RKO (cell line): ENCODE measurements at regions not wholly inside any gene's neighbourhood (a gene's known extent, or its start where the extent isn't known, plus 50 kb on each side); places are given as distances from the start of the nearest gene placed in this dataset.
"Not testable (repeated sequence)": the region's sequence is repeated elsewhere in the genome, so short reads cannot be mapped to it uniquely, and the experiment has no call there.

ENCODE experiments used
- DNase-seq: peaks from one replicate; pipeline ENCODE4 v3.0.0-alpha.2; 2016; ENCODE audit warnings: low spot score

DNA sequence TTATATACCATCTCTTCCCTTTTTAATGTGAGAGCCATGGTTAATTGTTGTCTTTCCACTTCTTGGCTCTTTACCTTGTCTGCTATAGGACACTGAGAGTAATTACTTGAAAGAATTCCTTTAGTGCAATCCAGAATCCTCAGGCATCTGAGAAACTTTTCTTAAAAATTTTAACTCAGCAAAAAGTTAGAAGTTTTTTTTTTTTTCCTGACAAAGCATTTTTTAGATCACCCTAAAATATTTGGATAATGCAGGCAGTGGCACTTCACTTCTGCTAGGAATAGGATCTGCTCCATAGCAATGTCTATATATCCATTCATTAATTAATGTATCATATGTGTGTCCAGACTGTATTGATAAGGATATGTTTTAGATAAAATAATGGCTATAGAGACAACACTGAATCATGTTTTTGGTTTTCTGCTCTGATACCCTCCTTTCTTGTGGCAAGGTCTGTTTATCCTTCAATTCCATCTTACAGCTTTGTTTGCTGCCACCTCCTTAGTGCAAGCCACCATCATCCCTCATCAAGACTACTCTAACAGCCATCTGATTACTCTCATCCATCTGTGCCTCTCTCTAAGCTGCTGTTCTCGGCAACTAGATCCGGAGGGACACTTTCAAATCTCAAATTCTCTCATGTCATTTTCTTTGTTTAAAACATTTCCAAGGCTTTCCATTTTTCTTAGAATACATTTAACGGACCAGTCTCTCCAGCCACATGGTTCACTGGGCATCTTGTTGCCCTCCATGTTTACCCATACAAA lies 563.5 kb downstream of the EDEM1 start:
- DNase-seq: no peak

DNA sequence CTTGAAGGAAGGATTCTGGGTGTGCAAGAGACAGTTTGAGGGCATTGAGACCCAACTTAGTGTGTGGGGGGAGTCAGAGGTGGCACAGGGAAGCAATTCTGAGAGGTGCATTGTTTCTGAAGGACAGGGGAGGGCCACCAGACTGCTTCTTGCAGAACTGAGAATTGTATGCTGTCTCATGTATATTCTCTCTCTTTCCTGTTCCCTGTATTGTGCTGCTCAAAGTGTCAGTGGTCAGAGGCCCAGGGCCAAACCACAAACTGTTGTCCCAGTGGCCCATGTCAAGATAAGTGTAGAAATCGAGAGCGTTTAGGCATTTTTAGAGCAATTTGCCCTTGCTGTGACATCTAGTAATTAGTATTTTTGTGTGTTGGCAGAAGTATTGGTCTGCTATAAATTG lies 567.1 kb downstream of the EDEM1 start:
- no peak for DNase-seq

DNA sequence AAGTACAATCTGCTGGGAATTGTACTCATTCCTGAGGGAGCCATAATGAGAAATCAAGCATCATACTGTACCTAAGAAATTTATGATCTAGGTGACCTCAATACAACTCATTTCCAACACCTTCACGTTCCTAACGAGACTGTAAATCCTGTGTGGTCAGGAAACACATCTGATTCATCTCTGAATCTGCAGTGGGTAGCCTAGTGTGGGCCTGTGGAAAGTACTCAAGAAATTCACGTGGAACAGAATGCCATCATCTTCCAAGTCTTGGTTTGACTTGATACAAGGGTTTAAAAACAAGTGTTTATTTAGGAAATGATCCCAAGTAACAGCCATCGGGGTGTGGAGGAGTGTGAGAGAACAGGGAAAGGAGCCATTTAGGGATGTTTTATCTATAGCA lies 568.9 kb downstream of the EDEM1 start:
- DNase-seq: no peak

DNA sequence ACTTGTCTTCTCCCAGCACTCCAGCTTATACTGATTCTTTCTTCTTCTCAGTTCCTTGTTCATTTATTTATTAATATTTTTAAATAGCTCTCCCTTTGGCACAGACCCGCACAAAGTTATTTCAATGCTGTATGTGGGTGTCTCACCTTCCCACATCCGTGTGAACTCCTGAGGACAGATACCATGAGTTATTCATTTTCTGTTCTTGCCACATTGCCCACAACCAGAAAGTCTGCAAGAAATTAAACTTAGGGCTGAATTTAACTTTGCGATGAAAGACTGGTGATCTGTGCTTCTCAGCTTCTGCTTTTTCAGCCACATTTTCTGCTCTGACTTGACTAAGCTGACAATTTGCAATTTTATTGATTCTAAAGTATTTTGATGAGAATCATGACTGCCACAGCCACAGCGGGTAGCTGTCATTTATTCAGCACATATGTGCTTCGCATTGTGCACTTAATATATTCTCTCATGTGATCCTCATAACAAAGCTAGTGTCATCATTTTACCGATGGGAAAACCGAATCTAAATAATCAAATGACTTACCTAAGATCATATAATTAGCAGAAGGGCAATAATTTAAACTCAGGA lies 569.8 kb downstream of the EDEM1 start:
- DNase-seq: no peak

DNA sequence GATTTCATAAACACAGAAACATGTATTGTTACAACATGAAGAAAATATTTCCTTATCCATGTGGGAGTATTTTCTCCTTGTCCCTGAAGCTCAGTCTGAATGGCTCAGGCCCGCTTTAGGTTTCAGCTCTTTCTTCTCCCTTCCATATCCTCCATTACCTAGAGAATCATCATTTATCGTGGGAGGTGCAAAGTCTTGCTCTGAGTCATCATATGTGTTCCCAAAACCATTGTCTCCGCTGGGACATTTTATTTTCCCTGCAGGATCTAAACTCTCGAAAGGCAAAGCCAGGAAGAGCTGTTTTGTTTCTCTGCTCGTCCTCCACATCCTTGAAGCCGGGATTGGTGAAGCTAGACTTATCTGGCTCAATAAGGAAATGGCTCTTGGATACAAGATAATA lies 571.2 kb downstream of the EDEM1 start:
- DNase-seq: no peak

DNA sequence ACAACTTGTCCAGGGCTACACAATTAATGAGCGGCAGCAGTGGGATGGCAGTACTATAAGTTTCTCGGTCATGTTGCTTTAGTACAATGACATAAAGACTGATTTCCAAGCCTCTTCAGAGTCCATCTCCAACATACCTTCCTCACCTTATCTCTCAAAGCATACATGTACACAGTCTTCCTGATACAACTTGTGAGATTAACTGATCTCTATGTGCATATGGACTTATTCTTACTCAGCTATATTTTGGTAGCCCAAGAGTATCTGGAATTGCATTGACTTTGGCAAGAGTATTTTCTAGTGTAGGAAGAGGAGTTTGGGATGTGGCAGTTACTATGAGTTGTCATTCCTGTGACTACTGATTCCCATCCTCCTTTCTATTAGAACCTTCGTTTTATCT lies 575.0 kb downstream of the EDEM1 start:
- no peak for DNase-seq

DNA sequence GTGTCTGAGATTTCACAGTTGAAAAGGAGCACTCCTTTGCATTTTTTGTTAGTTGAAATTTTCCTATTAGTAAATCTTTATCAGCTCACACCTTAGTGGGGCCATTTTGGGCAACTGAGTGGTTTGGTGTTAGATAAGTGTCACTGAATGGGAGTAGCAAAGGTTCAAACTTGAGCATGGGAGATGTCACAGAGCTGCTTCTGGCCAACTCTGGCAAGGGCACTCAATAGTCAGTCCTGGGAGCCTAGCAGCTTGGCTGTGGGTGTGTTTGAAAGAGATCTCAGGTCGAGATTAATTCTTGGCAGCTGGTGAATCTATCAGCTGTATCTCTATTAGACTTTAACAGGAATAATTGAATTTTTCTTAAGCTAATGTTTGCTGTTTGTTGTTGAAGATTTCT lies 579.3 kb downstream of the EDEM1 start:
- DNase-seq: no peak

DNA sequence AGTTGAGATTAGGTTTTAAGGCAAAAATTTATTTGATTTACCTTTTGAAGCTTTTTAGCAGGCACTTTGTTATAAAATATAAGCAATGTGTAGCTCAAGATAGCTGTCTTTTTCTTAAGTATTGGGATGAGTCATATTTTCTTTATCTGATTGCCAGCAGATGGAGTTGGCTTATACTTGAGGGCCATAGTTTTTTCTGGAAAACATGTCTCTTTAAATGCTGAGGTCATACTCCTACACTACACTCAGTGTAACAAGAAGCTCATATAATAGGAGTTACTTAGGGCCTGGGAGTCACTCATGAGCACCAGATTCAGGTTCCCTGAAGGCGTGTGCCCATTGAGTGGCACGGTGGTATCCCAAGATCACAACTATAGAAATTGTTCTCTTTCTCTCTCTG lies 579.8 kb downstream of the EDEM1 start:
- peak; percentile 19 for DNase-seq

DNA sequence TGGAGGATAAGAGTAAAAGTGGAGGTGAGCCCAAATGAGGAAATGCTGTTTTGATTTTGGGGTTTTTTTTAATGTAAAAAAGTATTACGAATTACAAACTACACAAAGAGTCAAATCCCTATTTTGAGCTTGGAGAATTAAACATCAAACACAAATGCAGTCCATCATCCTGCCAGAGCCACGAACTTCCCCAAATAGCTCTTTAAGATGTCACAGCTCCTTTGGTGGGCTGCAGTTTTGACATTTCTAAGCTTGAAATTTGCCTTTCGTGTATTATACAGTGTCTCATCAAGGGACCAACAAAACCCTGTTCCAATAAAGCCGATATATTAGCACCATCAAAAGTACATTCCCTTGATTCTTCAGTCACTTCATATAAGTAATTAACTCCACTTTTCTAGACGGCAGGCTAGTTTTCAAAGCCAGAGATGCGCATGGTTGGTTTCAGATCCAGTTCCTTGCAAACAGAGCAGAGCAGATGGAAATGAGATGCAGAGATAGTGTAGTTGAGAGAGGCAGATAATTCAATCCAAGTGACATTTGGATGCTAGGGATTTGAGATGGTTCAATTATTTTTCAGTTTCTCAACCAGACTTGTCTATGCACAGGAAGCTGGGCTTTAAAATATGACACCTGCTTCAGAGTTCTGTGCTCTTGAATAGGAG lies 580.9 kb downstream of the EDEM1 start:
- DNase-seq: no peak

DNA sequence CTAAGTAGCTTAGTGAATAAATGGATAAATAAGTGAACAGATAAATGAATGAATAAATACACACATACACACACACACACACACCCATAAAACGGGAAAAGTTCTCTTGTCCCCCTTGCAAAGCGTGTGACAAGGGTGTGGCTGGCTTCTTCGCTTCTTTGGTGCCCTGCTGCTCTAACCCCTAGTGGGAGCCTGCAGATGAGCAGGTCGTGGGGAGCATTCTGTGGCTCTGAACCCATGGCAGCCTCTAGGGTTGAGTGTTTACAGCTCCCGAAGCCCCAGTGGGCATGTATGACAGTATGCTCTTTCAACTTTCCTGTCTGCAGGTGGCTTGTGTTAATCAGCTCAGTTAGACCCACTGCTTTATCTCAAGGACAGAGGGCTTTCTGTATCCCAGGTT lies 582.3 kb downstream of the EDEM1 start:
- no peak for DNase-seq

DNA sequence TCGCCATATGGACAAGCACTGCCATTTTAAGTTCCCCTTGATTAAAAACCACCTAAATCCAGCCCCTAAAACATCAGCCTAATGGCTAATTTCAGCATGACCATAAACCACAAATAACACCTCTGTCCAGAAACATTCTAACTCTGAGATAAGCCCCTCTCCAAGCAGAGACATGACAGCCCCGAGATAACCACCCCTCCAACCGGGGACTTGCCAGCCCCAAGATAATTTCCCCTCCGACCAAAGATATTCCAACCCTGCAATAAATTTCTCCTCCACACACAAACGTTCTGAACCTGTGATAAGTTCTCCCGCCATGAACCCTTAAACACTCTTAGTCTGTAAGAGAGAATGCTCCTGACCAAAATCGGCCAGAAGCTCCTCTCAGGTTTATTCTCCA lies 586.8 kb downstream of the EDEM1 start:
- DNase-seq: no peak

DNA sequence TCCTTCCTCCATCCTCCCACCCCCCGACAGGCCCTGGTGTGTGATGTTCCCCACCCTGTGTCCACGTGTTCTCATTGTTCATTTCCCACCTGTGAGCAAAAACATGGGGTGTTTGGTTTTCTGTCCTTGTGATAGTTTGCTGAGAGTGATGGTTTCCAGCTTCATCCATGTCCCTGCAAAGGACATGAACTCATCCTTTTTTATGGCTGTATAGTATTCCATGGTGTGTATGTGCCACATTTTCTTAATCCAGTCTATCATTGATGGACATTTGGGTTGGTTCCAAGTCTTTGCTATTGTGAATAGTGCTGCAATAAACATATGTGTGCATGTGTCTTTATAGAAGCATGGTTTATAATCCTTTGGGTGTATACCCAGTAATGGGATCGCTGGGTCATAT lies 587.6 kb downstream of the EDEM1 start:
- DNase-seq: not testable (repeated sequence)

DNA sequence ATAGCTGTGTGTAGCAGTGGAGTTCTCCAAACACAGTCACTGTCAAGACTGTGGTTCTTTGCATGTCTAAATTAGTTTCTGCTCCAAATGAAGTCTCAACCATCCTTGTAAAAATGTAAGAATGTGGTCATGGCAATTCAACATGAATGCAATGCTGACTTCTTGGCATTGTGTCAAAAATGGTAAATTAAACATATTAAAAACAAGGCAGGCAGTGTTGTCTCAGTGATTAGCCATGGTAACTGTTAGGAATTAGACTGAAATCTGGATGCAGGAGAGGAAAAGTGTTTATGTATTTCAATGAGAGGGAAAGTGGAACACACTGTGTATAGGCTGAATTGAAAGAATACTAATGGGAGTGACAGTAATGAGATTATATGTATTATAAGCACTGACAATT lies 597.2 kb downstream of the EDEM1 start:
- no peak for DNase-seq

DNA sequence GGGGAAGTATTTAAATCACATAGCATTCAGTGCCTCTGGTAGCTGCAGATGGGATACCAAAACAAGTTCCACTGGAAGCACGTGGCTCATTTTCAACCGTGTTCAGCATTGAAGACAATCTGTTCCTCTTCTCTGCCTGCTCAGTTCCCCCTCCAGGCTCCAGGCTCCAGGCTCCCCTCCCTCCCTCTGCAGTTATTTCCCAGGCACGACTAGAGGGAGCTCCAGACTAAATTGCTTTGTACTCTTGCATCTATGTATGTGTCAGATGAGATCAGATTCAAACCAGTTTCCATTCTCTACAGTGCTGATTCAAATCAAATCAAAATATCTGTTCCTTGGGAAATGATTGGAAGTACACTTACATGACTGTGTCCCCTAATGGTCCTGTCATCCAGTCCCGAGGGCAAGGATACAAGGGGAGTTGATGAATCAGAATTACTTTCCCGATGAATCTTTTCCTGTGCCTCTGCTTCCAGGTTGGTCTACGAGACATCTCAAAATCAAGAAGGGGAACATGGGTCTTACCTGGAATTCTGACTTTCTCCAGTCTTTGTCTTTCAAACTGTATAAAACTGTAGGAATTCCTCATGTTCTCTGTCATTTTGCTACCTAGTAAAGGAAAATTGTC lies 600.5 kb downstream of the EDEM1 start:
- DNase-seq: peak; percentile 57

DNA sequence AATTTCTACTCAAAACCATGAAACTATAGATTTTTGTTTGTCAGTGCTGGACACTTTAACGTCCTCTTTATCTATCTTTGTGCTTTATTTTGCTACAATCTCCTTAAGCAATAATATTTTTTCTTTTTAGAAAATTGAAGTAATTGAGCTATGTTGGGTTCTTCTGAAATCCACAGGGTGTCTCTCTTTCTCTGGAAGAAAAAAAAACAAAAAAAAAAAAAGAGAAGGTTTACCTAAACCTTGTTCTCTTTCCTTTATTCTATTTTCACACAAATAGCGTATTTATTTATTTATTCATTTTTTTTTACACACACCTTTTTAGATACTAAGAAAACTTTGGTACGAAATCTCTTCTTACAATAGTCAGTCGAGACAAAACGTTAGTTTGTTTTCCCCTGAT lies 601.0 kb downstream of the EDEM1 start:
- no peak for DNase-seq

DNA sequence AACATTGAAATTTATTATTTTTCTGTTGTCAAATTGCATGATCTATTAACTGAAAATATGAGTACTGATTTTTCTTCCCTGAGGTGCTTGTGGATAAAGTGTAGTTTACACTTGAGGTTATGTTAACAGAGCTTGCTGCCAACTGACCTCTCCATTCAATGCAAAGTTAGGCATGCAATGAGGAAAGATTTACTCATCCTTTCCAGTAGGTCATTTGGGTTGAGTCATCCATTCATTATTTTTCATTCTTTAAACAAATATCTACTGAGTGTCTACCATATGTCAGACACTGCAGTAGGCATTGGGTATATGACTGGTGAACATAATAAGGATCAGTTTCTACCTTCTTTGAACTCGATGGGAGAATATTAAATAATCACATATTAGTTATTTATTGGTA lies 604.1 kb downstream of the EDEM1 start:
- DNase-seq: peak; percentile 37

DNA sequence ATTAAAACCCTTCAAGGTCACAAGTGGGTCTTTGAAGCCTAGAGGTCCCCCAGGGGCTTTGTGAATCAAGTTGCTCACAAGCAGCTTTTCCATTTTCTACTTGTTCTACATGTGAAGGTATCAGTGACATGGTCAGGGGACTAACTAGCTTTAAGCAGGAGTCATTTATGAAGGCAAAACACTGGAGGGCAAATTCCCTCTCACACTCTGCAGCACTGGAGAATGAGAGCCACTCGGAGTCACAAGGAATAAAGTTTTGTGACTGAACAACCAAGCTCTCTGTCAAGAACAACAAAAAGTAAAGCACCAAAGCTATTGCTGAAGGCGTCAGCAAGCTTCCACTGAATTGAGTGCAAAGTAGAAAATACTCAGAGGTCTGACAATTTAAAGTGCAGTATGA lies 609.0 kb downstream of the EDEM1 start:
- no peak for DNase-seq

DNA sequence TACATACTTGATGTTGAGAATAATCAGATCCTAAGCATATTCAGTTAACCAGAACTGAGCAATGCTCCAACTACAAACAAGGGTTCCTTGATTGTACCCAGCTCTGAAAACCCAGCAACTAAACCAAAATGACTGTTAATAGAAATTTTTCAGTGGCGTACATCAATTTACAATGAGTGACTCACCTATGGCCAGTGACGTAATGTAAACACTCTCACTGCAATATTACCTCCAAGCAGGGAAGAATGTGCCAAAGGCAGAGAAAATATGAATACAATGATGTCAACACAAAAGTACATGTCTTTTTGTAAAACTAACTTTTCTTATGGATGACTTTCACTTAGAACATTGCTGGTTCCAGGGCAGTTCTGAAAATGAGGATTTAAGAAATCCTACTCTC lies 611.3 kb downstream of the EDEM1 start:
- DNase-seq: peak; percentile 26

DNA sequence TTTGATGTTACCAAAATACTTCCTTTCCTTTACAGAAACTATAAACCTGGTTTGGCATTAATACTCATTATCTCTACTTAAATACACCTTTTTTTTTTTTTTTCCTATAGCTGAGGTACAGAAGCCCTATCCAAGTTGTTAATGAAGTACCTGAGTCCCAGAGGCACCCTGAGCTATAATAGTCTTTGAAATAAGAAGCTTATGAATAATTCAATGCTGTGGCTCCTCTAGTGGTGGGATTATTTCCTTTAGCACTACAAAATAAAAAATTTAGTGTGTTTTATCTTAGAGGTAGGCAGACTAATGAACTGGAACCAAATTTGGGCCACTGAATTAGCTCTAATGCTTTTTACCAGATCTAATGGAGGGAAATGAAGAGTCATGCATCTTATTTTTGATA lies 611.9 kb downstream of the EDEM1 start:
- DNase-seq: peak; percentile 7

DNA sequence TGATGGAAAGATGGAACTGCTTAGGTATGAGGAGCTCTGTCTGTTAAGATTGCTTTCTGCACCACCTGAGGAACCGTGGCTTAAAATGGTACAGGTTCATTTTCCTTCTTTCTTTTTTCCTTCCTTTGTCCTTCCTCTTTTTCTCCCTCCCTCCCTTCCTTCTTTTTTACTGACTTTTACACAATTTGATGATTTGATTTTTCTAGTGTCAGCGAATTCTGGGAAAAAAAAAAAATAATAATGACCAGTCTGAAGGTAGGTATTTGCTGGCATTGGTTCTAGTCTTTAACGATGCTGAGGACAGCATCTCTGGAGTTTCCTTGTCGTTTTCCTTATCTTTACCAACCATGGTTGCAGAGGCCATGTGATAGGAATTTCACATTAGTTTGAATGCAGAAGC lies 613.5 kb downstream of the EDEM1 start:
- no peak for DNase-seq

DNA sequence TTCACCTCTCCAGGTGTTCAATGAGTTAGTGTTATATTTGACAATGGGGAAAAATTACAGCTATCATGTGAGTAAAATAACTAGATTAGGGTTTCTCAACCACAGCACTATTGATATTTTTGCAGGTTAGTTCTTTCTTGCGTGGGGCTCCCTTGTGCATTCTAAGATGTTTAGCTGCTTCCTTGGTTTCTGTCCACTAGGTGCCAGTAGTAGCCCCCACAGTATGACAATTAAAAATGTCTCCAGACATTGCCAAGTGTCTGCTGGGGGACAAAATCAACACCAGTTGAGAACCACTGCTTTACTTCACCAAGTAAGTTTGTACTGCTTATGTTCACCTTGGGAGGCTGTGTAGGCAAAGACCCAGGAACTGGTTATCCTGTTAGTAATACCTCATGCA lies 618.7 kb downstream of the EDEM1 start:
- DNase-seq: peak; percentile 8

DNA sequence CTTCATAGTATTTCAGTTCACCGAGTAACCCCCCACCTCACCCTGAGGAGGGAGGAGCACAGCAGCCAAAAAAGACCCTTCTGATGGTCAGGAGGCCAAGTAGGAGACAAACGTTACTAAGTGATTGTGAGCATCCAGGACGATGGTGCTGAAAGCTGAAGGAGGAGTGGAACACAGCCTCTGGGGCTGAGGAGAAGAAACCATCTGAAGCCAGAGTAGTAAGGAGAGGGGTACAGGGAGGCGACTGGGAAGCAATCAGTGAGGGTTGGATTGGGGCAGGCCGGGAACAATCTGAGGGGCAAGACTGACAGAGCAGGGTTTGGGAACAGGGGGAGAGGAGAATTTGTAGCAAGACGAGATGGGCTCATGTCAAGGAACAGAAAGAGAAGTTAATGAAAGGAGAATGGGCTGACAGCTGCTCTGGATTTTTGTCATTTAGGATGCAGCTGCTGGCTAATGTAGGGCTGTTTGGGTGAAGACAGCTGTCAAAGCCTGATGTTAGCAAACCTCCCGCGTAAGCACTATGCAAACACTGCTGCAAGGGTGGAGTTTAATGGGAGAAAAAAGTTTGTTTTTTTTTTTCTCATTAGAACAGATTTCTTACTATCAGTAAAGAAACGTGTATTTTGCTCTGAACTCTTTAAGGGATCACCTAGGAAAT lies 622.2 kb downstream of the EDEM1 start:
- DNase-seq: no peak

DNA sequence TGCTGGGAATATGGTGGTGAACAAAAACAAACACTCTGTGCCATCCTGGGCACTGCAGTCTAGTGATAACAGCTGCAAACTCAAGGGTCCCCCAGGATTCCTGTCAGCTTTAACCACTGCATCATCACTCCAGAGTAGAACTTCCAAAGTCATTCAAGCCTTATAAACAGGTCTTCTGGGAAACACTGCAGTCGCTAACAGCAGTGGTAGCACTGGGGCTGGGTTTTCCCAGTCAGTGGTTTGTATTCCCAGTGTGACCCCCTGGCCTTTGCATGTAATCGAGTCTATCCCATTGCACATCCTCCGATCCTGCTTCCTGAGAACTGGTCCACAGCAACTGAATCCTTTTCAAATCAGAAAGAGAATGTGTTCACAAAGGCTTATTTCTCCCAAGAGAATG lies 623.5 kb downstream of the EDEM1 start:
- no peak for DNase-seq
